GM12892 (cell line): ENCODE measurements at regions not wholly inside any gene's neighbourhood (a gene's known extent, or its start where the extent isn't known, plus 50 kb on each side); places are given as distances from the start of the nearest gene placed in this dataset.

Experiments used
- POLR2A ChIP-seq: IDR thresholded peaks from 2 replicates; pipeline ENCODE4 v1.6.1; 2011; ENCODE audit warnings: low read depth, low read length, control low read depth
- POLR2AphosphoS5 ChIP-seq: IDR thresholded peaks from 2 replicates; pipeline ENCODE4 v1.6.1; 2011; ENCODE audit warnings: low read depth, low read length, control low read depth

DNA sequence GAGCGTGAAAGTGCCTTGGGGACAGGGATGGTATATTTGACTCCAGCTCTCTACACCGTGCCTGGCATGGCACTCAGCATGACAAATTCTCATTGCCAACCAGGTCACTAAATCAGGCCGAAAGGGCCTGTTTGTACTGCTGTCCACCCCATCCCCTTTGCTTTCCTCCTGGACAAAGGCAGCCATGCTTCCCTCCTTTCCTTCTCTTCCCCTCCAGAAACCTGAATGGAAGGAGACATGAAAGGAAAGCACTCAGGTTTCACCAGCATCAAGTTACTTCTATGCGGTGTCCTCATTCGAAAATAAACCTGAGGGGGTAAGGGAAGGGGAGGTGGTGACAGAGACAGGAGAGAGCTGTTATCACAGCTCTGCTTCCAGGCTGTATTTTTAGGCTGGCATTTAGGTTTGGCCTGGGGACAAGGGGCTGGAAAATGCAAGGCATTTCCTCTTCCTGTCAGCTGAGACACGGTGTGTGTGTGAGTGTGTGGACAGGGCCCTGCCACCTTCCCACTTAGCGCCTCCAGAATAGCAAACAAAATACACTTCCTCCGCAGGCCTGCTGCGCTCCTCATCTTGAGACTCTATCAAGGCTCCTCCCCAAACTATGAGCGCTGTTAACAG, 79.9 kb upstream of the COL13A1 start:
- TF ChIP-seq POLR2A (no peak), POLR2AphosphoS5 (no peak)
